Neural cell (in vitro differentiated cells): ENCODE measurements at regions not wholly inside any gene's neighbourhood (a gene's known extent, or its start where the extent isn't known, plus 50 kb on each side); places are given as distances from the start of the nearest gene placed in this dataset.

ENCODE experiments used
- H2AFZ ChIP-seq: fragments of 200-600, 300-800 bp; sonication (generic), shearing (Covaris generic); 2 replicates; pipeline ENCODE4 v1.6.0; 2014; ENCODE audit warnings: low read depth, mild to moderate bottlenecking, antibody characterized with exemption, low read length, moderate library complexity
- H3F3A ChIP-seq: fragments of 200-600 bp; shearing (Covaris generic); 2 replicates; pipeline ENCODE4 v1.6.1; 2016; ENCODE audit warnings: mild to moderate bottlenecking, moderate library complexity, mixed read lengths, antibody characterized with exemption, low read length; ENCODE audit not compliant: insufficient read depth, poor library complexity, severe bottlenecking
- H3K27ac ChIP-seq: fragments of 200-600, 300-800 bp; sonication (generic), shearing (Covaris generic); 2 replicates; pipeline ENCODE4 v1.5.1; 2014; ENCODE audit warnings: mild to moderate bottlenecking, low read length, moderate library complexity
- H3K27me3 ChIP-seq: fragments of 300-800, 200-600 bp; sonication (generic), shearing (Covaris generic); 2 replicates; pipeline ENCODE4 v1.6.0; 2014; ENCODE audit warnings: mild to moderate bottlenecking, low read depth, low read length, moderate library complexity; ENCODE audit not compliant: insufficient read depth
- H3K36me3 ChIP-seq: fragments of 300-800, 200-600 bp; sonication (generic), shearing (Covaris generic); 2 replicates; pipeline ENCODE4 v1.5.1; 2014; ENCODE audit warnings: mild to moderate bottlenecking, antibody characterized with exemption, low read length, moderate library complexity; ENCODE audit not compliant: insufficient read depth
- H3K4me2 ChIP-seq: fragments of 300-800, 200-600 bp; sonication (generic), shearing (Covaris generic); 2 replicates; pipeline ENCODE4 v1.6.0; 2014; ENCODE audit warnings: mild to moderate bottlenecking, low read length
- H3K4me3 ChIP-seq: fragments of 300-800, 200-600 bp; sonication (generic), shearing (Covaris generic); 2 replicates; pipeline ENCODE4 v1.5.1; 2014; ENCODE audit warnings: mild to moderate bottlenecking, low read length, moderate library complexity
- H3K79me2 ChIP-seq: fragments of 200-600 bp; shearing (Covaris generic); replicated peaks from 2 replicates; pipeline ENCODE4 v1.6.0; 2014; ENCODE audit warnings: mild to moderate bottlenecking, low read length, moderate library complexity; ENCODE audit not compliant: insufficient read depth
- H3K9ac ChIP-seq: fragments of 300-800, 200-600 bp; sonication (generic), shearing (Covaris generic); 2 replicates; pipeline ENCODE4 v1.6.1; 2016; ENCODE audit warnings: mild to moderate bottlenecking, low read length, mixed read lengths
- H3K9me2 ChIP-seq: fragments of 200-600 bp; shearing (Covaris generic); 2 replicates; pipeline ENCODE4 v1.6.1; 2016; ENCODE audit warnings: mild to moderate bottlenecking, low read length, mixed read lengths; ENCODE audit not compliant: insufficient read depth
- H3K9me3 ChIP-seq: fragments of 200-600, 300-800 bp; sonication (generic), shearing (Covaris generic); 2 replicates; pipeline ENCODE4 v1.6.1; 2016; ENCODE audit warnings: mild to moderate bottlenecking, mixed run types, low read length, moderate library complexity, mixed read lengths
- H4K20me1 ChIP-seq: fragments of 200-600 bp; shearing (Covaris generic); 2 replicates; pipeline ENCODE4 v1.6.1; 2016; ENCODE audit warnings: mild to moderate bottlenecking, mixed run types; ENCODE audit not compliant: insufficient read depth
- CTCF ChIP-seq: fragments of 450-650 bp; IDR thresholded peaks from 2 replicates; pipeline ENCODE4 v1.5.1; 2014; ENCODE audit warnings: antibody characterized with exemption, mild to moderate bottlenecking, moderate library complexity; ENCODE audit not compliant: poor library complexity, severe bottlenecking
- EZH2 ChIP-seq: fragments of 200-600, 300-800 bp; shearing (Covaris generic), sonication (generic); IDR thresholded peaks from 2 replicates; pipeline ENCODE4 v1.6.1; 2014; ENCODE audit warnings: antibody characterized with exemption, low read length, borderline replicate concordance, mild to moderate bottlenecking; ENCODE audit not compliant: insufficient read depth, poor library complexity, severe bottlenecking
- RAD21 ChIP-seq: fragments of 450-650 bp; conservative IDR thresholded peaks from 2 replicates; pipeline ENCODE4 v1.6.1; 2014; ENCODE audit warnings: antibody characterized with exemption, mild to moderate bottlenecking, moderate library complexity
- REST ChIP-seq: IDR thresholded peaks from 2 replicates; pipeline ENCODE4 v1.6.1; 2012; ENCODE audit warnings: borderline replicate concordance
- SMC3 ChIP-seq: fragments of 450-650 bp; conservative IDR thresholded peaks from 2 replicates; pipeline ENCODE4 v1.6.1; 2014; ENCODE audit warnings: antibody characterized with exemption, mild to moderate bottlenecking, moderate library complexity; ENCODE audit not compliant: poor library complexity
- TAF1 ChIP-seq: IDR thresholded peaks from 2 replicates; pipeline ENCODE4 v1.6.1; 2012; ENCODE audit warnings: low read depth

- H3K4me2 ChIP-seq = no peak overlapping the region
- no peak overlapping the region for H3K4me3 ChIP-seq
- H3K36me3 ChIP-seq = no peaks in the 10 kb centered on the region
- H3F3A ChIP-seq = no peaks in the 10 kb centered on the region
- H3K27me3 ChIP-seq = no peaks in the 10 kb centered on the region
- no peaks in the 10 kb centered on the region for H4K20me1 ChIP-seq
- no peak overlapping the region for H2AFZ ChIP-seq
- no peak for TF ChIP-seq RAD21
- H3K9ac ChIP-seq = no peak overlapping the region
- no peaks in the 10 kb centered on the region for H3K9me2 ChIP-seq
- no peaks in the 10 kb centered on the region for H3K79me2 ChIP-seq
- no peak overlapping the region for H3K27ac ChIP-seq
- no peaks in the 10 kb centered on the region for H3K9me3 ChIP-seq
Observed at GRCh38 chr7:52782348-52782747, 253.1 kb upstream of the POM121L12 start.

- H3K9ac ChIP-seq = no peak overlapping the region
- H2AFZ ChIP-seq = no peak overlapping the region
- no peaks in the 10 kb centered on the region for H3F3A ChIP-seq
- H3K27ac ChIP-seq = no peak overlapping the region
- no peaks in the 10 kb centered on the region for H3K36me3 ChIP-seq
- no peaks in the 10 kb centered on the region for H3K27me3 ChIP-seq
- no peak overlapping the region for H3K4me3 ChIP-seq
- no peaks in the 10 kb centered on the region for H3K9me3 ChIP-seq
- TF ChIP-seq RAD21 (no peak), EZH2 (no peak)
- H3K79me2 ChIP-seq = no peaks in the 10 kb centered on the region
- no peaks in the 10 kb centered on the region for H4K20me1 ChIP-seq
- H3K9me2 ChIP-seq = no peaks in the 10 kb centered on the region
- H3K4me2 ChIP-seq = no peak overlapping the region
Observed at GRCh38 chr7:52781250-52781649, 254.2 kb upstream of the POM121L12 start.

GRCh38 chr7:52779004-52779403 is 256.4 kb upstream of the POM121L12 start:
- Histone ChIP-seq H3K79me2 (no peaks in the 10 kb centered on the region), H3F3A (no peaks in the 10 kb centered on the region), H3K36me3 (no peaks in the 10 kb centered on the region), H3K4me3 (no peak overlapping the region), H3K9me2 (no peaks in the 10 kb centered on the region), H3K27ac (no peak overlapping the region), H3K27me3 (no peaks in the 10 kb centered on the region), H2AFZ (no peak overlapping the region), H3K9ac (no peak overlapping the region), H3K4me2 (no peak overlapping the region), H4K20me1 (no peaks in the 10 kb centered on the region), H3K9me3 (no peaks in the 10 kb centered on the region)
- TF ChIP-seq RAD21 (no peak), REST (no peak), CTCF (no peak), EZH2 (no peak), SMC3 (no peak), TAF1 (no peak)
